Osteoblast (primary cell): ENCODE measurements at regions not wholly inside any gene's neighbourhood (a gene's known extent, or its start where the extent isn't known, plus 50 kb on each side); places are given as distances from the start of the nearest gene placed in this dataset.

Experiments
- DNase-seq: peaks from one replicate; pipeline ENCODE4 v3.0.0; 2011; ENCODE audit warnings: low spot score, mixed read lengths; ENCODE audit not compliant: insufficient read length; ENCODE audit errors: missing footprints
- H2AFZ ChIP-seq: 2 replicates; pipeline ENCODE4 v1.6.0; 2011; ENCODE audit warnings: mild to moderate bottlenecking, low read length
- H3K27ac ChIP-seq: 2 replicates; pipeline ENCODE4 v1.5.1; 2011; ENCODE audit warnings: mild to moderate bottlenecking, low read depth, low read length, moderate library complexity
- H3K27me3 ChIP-seq: 2 replicates; pipeline ENCODE4 v1.6.0; 2012; ENCODE audit warnings: mild to moderate bottlenecking, control low read depth, inconsistent platforms, low read length, moderate library complexity; ENCODE audit not compliant: insufficient read depth
- H3K36me3 ChIP-seq: 2 replicates; pipeline ENCODE4 v1.5.1; 2011; ENCODE audit warnings: mild to moderate bottlenecking, low read length, control low read depth, moderate library complexity; ENCODE audit not compliant: insufficient read depth
- H3K4me1 ChIP-seq: 2 replicates; pipeline ENCODE4 v1.5.1; 2011; ENCODE audit warnings: mild to moderate bottlenecking, low read length, control low read depth, moderate library complexity; ENCODE audit not compliant: insufficient read depth
- H3K4me2 ChIP-seq: 2 replicates; pipeline ENCODE4 v1.6.0; 2011; ENCODE audit warnings: mild to moderate bottlenecking, low read length; ENCODE audit not compliant: insufficient read depth
- H3K4me3 ChIP-seq: fragments of 200-600 bp; sonication (generic); 3 replicates; pipeline ENCODE4 v1.5.1; 2012; ENCODE audit warnings: mild to moderate bottlenecking, low read length, inconsistent platforms; ENCODE audit not compliant: insufficient read depth
- H3K79me2 ChIP-seq: 2 replicates; pipeline ENCODE4 v1.6.0; 2012; ENCODE audit warnings: mild to moderate bottlenecking, low read length, control low read depth, inconsistent platforms; ENCODE audit not compliant: insufficient read depth
- H3K9me3 ChIP-seq: 2 replicates; pipeline ENCODE4 v1.5.1; 2011; ENCODE audit warnings: low read depth, low read length, control low read depth
- H4K20me1 ChIP-seq: 2 replicates; pipeline ENCODE4 v1.6.0; 2012; ENCODE audit warnings: mild to moderate bottlenecking, low read length, control low read depth; ENCODE audit not compliant: insufficient read depth
- CTCF ChIP-seq: IDR thresholded peaks from 2 replicates; pipeline ENCODE4 v1.5.1; 2011; ENCODE audit warnings: mild to moderate bottlenecking, low read depth, low read length, moderate library complexity; ENCODE audit errors: extremely low read depth

- H3K36me3 ChIP-seq: no peaks in the 10 kb centered on the region
- no peaks in the 10 kb centered on the region for H3K27me3 ChIP-seq
- no peak for TF ChIP-seq CTCF
- no peak for DNase-seq
- no peaks in the 10 kb centered on the region for H3K9me3 ChIP-seq
- H3K4me3 ChIP-seq: no peak overlapping the region
- no peak overlapping the region for H3K4me2 ChIP-seq
- no peaks in the 10 kb centered on the region for H3K4me1 ChIP-seq
- H3K79me2 ChIP-seq: no peaks in the 10 kb centered on the region
- no peaks in the 10 kb centered on the region for H4K20me1 ChIP-seq
- no peak overlapping the region for H3K27ac ChIP-seq
- H2AFZ ChIP-seq: no peak overlapping the region
These were observed 155.1 kb upstream of the MMS22L start for GRCh38 chr6:97438011-97438671.

GRCh38 chr6:97440590-97441176, 157.7 kb upstream of the MMS22L start:
- no peaks in the 10 kb centered on the region for H4K20me1 ChIP-seq
- no peaks in the 10 kb centered on the region for H3K79me2 ChIP-seq
- no peak overlapping the region for H3K27ac ChIP-seq
- peak overlapping the region; percentile 4 for H2AFZ ChIP-seq
- H3K4me2 ChIP-seq: peak overlapping the region; percentile 20
- no peaks in the 10 kb centered on the region for H3K9me3 ChIP-seq
- H3K27me3 ChIP-seq: no peaks in the 10 kb centered on the region
- DNase-seq: no peak
- H3K4me1 ChIP-seq: no peaks in the 10 kb centered on the region
- TF ChIP-seq CTCF: peak; percentile 52
- H3K36me3 ChIP-seq: no peaks in the 10 kb centered on the region
- no peak overlapping the region for H3K4me3 ChIP-seq

- Histone ChIP-seq H3K36me3 (no peaks in the 10 kb centered on the region), H3K4me1 (no peaks in the 10 kb centered on the region), H4K20me1 (no peaks in the 10 kb centered on the region), H3K4me3 (no peak overlapping the region), H3K9me3 (no peaks in the 10 kb centered on the region), H3K4me2 (no peak overlapping the region), H3K27me3 (no peaks in the 10 kb centered on the region), H3K27ac (no peak overlapping the region), H3K79me2 (no peaks in the 10 kb centered on the region), H2AFZ (no peak overlapping the region)
- DNase-seq: no peak
- TF ChIP-seq CTCF: no peak
These were observed 160.5 kb upstream of the MMS22L start for GRCh38 chr6:97443408-97444080.

GRCh38 chr6:97445407-97445806, 162.4 kb upstream of the MMS22L start:
- Histone ChIP-seq H3K36me3 (no peaks in the 10 kb centered on the region), H3K4me3 (no peak overlapping the region), H3K27me3 (no peaks in the 10 kb centered on the region), H3K79me2 (no peaks in the 10 kb centered on the region), H3K27ac (no peak overlapping the region), H3K9me3 (no peaks in the 10 kb centered on the region), H3K4me1 (no peaks in the 10 kb centered on the region), H3K4me2 (no peak overlapping the region), H4K20me1 (no peaks in the 10 kb centered on the region), H2AFZ (no peak overlapping the region)
- DNase-seq: no peak
- no peak for TF ChIP-seq CTCF
